ENCODE measurements at regions not wholly inside any gene's neighbourhood (a gene's known extent, or its start where the extent isn't known, plus 50 kb on each side); places are given as distances from the start of the nearest gene placed in this dataset.

DNA sequence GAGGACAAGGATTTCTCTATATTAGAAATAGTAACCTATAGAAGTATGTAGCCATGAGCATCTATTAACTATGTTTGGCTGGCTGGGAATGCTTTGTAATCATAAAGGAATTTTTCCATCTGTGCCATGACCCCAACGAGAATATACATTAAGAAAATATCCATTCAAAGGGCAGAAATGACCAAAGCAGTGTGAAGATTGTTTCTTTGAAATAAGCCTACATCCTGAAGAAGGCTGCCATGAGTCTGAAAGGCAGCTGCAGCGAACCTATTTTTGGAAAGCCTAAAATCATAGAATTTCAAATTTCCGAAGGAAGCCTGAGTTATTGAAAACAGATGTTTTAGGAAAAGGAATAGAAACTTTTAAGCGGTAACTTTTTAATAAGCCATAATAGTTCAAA, 244.2 kb upstream of the FOXK1 start:
- WGBS (ENCODE audit: extremely low coverage, insufficient read length, low lambda C conversion rate): no CpG with 5 or more reads among the region's 4 CpGs
- Histone ChIP-seq H3K56ac (ENCODE audit: insufficient read length, low read depth, low read length) (no peak overlapping the region), H2BK120ac (ENCODE audit: low read depth, low read length, poor library complexity, severe bottlenecking) (no peak overlapping the region), H3K27ac (ENCODE audit: insufficient read length, low read depth, low read length) (no peak overlapping the region), H4K91ac (ENCODE audit: insufficient read length, low read depth, low read length) (no peak overlapping the region), H3K79me2 (ENCODE audit: insufficient read depth, low read length) (no peaks in the 10 kb centered on the region), H2BK5ac (ENCODE audit: insufficient read length, low read length) (no peak overlapping the region), H3K14ac (ENCODE audit: insufficient read depth, low read length) (no peak overlapping the region), H4K20me1 (ENCODE audit: control insufficient read depth, insufficient read depth, insufficient read length) (no peaks in the 10 kb centered on the region), H2BK12ac (ENCODE audit: insufficient read length, low read depth, low read length) (no peak overlapping the region), H4K8ac (replicated peaks; ENCODE audit: insufficient read length, low read depth, low read length) (no peak overlapping the region), H3K4ac (ENCODE audit: low read depth, low read length) (no peak overlapping the region), H3K9ac (ENCODE audit: extremely low read depth, insufficient read length, low read length) (no peak overlapping the region), H3K79me1 (ENCODE audit: insufficient read depth, low read depth, low read length, poor library complexity, severe bottlenecking) (no peaks in the 10 kb centered on the region), H3T11ph (ENCODE audit: low read length) (no peak overlapping the region), H3K27me3 (ENCODE audit: insufficient read depth, low read length) (no peaks in the 10 kb centered on the region), H3K18ac (ENCODE audit: insufficient read length, low read depth, low read length) (no peak overlapping the region), H2AK5ac (ENCODE audit: insufficient read length, low read length) (no peak overlapping the region), H3K4me1 (ENCODE audit: insufficient read depth, low read length) (no peaks in the 10 kb centered on the region), H2AFZ (ENCODE audit: low read length) (no peak overlapping the region), H3K23ac (ENCODE audit: insufficient read length, low read depth, low read length) (no peak overlapping the region), H2BK15ac (ENCODE audit: low read depth, low read length) (no peak overlapping the region), H2BK20ac (ENCODE audit: low read depth, low read length, poor library complexity, severe bottlenecking) (no peak overlapping the region), H3K4me2 (ENCODE audit: insufficient read depth, insufficient read length, low read length) (no peak overlapping the region), H3K9me3 (ENCODE audit: control insufficient read depth, low read depth, low read length) (no peaks in the 10 kb centered on the region), H4K5ac (ENCODE audit: insufficient read length, low read depth, low read length) (no peak overlapping the region), H3K23me2 (ENCODE audit: insufficient read length, low read depth, low read length, poor library complexity, severe bottlenecking) (no peaks in the 10 kb centered on the region)
- Mint-ChIP-seq H3K4me3 (no peak overlapping the region), H3K27ac (no peak overlapping the region), H3K27me3 (ENCODE audit: low read depth) (peaks cover 11% of the 10 kb centered on the region), H3K9me3 (peaks cover 0 to 66% of the 10 kb centered on the region in 2 experiments; a peak in 3 of 5 replicates), H3K36me3 (ENCODE audit: insufficient read depth in 1 of 3, low read depth in 3 of 3) (peaks cover 0 to 12% (median 0%) of the 10 kb centered on the region in 3 experiments; a peak in 2 of 7 replicates), H3K4me1 (no peaks in the 10 kb centered on the region)
- DNase-seq: no peak
- TF ChIP-seq CTCF (conservative IDR thresholded peaks at IDR 0.05): no peak

Measured in H9 (cell line).